ENCODE measurements at regions not wholly inside any gene's neighbourhood (a gene's known extent, or its start where the extent isn't known, plus 50 kb on each side); places are given as distances from the start of the nearest gene placed in this dataset.

GRCh38 chr18:34370704-34371395, 146.1 kb upstream of the NOL4 start:
- H3K4me3 Mint-ChIP-seq, result no peak overlapping the region
- no peak for TF ChIP-seq CTCF (IDR thresholded peaks at IDR 0.05; ENCODE audit: unreplicated experiment)
- DNase-seq (ENCODE audit: low spot score in 2 of 2, unreplicated experiment in 2 of 2), result no peak
- peaks cover 10% of the 10 kb centered on the region for H3K4me1 Mint-ChIP-seq
- no peaks in the 10 kb centered on the region for H3K36me3 Mint-ChIP-seq
- peaks cover 10% of the 10 kb centered on the region for H3K9me3 Mint-ChIP-seq
- H3K27ac Mint-ChIP-seq, result peak overlapping the region; percentile 9
- H3K27me3 Mint-ChIP-seq (ENCODE audit: low read depth), result peaks cover 1% of the 10 kb centered on the region

GRCh38 chr18:34380326-34380725, 155.6 kb upstream of the NOL4 start:
- H3K27ac Mint-ChIP-seq, result no peak overlapping the region
- no peaks in the 10 kb centered on the region for H3K9me3 Mint-ChIP-seq
- H3K4me3 Mint-ChIP-seq, result no peak overlapping the region
- no peak for DNase-seq (ENCODE audit: low spot score in 2 of 2, unreplicated experiment in 2 of 2)
- no peaks in the 10 kb centered on the region for H3K27me3 Mint-ChIP-seq (ENCODE audit: low read depth)
- no peaks in the 10 kb centered on the region for H3K4me1 Mint-ChIP-seq
- TF ChIP-seq CTCF (IDR thresholded peaks at IDR 0.05; ENCODE audit: unreplicated experiment), result no peak
- H3K36me3 Mint-ChIP-seq, result no peaks in the 10 kb centered on the region

GRCh38 chr18:34385311-34385710, 160.6 kb upstream of the NOL4 start:
- no peaks in the 10 kb centered on the region for H3K36me3 Mint-ChIP-seq
- no peak overlapping the region for H3K4me3 Mint-ChIP-seq
- peaks cover 6% of the 10 kb centered on the region for H3K9me3 Mint-ChIP-seq
- no peak for DNase-seq (ENCODE audit: low spot score in 2 of 2, unreplicated experiment in 2 of 2)
- TF ChIP-seq CTCF (IDR thresholded peaks at IDR 0.05; ENCODE audit: unreplicated experiment), result no peak
- H3K27me3 Mint-ChIP-seq (ENCODE audit: low read depth), result no peaks in the 10 kb centered on the region
- no peaks in the 10 kb centered on the region for H3K4me1 Mint-ChIP-seq
- H3K27ac Mint-ChIP-seq, result no peak overlapping the region

GRCh38 chr18:34386803-34387202, 162.1 kb upstream of the NOL4 start:
- Mint-ChIP-seq H3K4me3 (no peak overlapping the region), H3K4me1 (no peaks in the 10 kb centered on the region), H3K27me3 (ENCODE audit: low read depth) (no peaks in the 10 kb centered on the region), H3K36me3 (no peaks in the 10 kb centered on the region), H3K9me3 (peaks cover 6% of the 10 kb centered on the region), H3K27ac (no peak overlapping the region)
- TF ChIP-seq CTCF (IDR thresholded peaks at IDR 0.05; ENCODE audit: unreplicated experiment), result no peak
- DNase-seq (ENCODE audit: low spot score in 2 of 2, unreplicated experiment in 2 of 2), result no peak

GRCh38 chr18:34397286-34397896, 172.7 kb upstream of the NOL4 start:
- no peaks in the 10 kb centered on the region for H3K4me1 Mint-ChIP-seq
- no peaks in the 10 kb centered on the region for H3K36me3 Mint-ChIP-seq
- no peak overlapping the region for H3K4me3 Mint-ChIP-seq
- no peak for DNase-seq (ENCODE audit: low spot score in 2 of 2, unreplicated experiment in 2 of 2)
- H3K27me3 Mint-ChIP-seq (ENCODE audit: low read depth), result no peaks in the 10 kb centered on the region
- H3K27ac Mint-ChIP-seq, result no peak overlapping the region
- H3K9me3 Mint-ChIP-seq, result peaks cover 6% of the 10 kb centered on the region
- TF ChIP-seq CTCF (IDR thresholded peaks at IDR 0.05; ENCODE audit: unreplicated experiment), result no peak

All from mesothelial cell of epicardium (in vitro differentiated cells).